Non-pigmented ciliary epithelial cell (primary cell): ENCODE measurements at regions not wholly inside any gene's neighbourhood (a gene's known extent, or its start where the extent isn't known, plus 50 kb on each side); places are given as distances from the start of the nearest gene placed in this dataset.

Source experiments
- DNase-seq: peaks from one replicate; pipeline ENCODE4 v3.0.0-alpha.2; 2010; ENCODE audit warnings: low read depth

- no peak for DNase-seq
Observed at GRCh38 chr2:14344355-14344754, 288.2 kb upstream of the LRATD1 start.

- no peak for DNase-seq
Observed at GRCh38 chr2:14348247-14348646, 284.3 kb upstream of the LRATD1 start.

DNA sequence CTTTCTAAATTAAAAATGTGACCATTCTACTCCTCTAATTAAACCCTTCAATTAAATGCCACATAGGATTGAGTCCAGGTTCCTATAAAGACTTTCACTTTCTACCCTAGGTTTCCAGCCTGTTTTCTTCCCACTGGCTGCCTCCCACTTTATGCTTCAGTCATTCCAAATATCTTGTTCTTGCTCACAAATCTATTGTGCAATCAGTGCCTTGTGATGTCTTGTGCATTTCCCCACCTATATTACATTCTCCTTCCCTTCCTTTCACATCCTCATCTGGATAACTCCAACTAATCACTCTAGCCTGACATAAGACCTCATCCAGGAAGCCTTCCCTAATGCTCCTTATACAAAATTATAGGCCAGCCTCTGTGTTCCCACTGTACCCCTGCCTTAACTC, 281.7 kb upstream of the LRATD1 start:
- no peak for DNase-seq

GRCh38 chr2:14352067-14352466, 280.4 kb upstream of the LRATD1 start:
- DNase-seq: no peak

DNA sequence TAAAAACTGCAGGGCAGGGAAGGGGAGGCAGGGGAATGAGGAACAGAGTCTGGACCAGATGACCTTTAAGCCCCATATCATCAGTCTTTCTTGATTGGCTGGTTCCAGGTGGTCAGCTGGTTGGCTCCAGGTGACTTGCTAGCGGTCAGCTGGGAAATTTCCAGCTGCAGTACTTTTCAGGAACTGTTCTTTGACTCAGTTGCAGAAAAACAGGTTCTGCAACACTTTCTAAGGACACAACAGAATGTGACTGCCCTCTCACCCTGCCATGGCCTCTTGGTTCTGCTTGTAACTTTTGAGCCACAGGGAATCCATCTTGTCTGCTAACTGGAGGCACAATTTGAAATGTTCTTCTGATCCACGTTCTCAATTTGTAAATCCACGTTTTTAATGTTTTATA, 278.3 kb upstream of the LRATD1 start:
- DNase-seq: no peak

GRCh38 chr2:14355102-14355501, 277.4 kb upstream of the LRATD1 start:
- no peak for DNase-seq

DNA sequence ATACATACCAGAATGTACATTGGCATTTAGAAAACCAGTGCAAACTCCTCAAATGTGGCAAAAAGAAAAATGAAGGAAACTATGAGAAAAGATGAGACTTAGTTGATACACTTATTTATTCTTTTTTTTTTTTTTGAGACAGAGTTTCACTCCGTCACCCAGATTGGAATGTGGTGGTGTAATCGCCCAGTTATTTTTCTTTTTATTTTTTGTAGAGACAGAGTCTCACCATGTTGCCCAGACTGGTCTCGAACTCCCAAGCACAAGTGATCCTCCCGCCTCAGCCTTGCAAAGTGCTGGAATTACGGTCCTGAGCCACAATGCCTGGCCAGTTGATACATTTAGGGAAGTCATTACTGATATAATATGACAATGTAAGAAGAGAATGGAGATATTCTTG, 274.2 kb upstream of the LRATD1 start:
- DNase-seq: no peak

DNA sequence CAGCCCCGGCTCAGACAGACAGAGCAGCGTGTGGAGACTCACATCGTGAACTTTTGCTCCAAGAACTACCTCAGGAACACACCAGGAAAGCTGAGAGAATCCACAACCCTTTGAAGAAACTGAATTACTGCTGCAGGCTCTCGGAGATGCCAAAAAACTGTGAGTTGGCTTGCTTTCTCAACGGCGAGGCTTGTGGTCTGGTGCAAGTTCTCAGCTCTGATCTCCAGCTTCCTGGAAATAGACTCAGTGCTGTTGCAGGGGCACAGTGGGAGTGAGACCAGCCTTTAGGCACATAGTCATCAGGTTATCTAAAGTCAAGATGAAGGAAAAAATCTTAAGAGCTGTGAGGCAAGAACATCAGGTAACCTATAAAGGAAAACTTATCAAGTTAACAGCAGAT, 273.7 kb upstream of the LRATD1 start:
- no peak for DNase-seq

- DNase-seq: no peak
Observed at GRCh38 chr2:14363137-14363536, 269.4 kb upstream of the LRATD1 start.

GRCh38 chr2:14363976-14364375, 268.5 kb upstream of the LRATD1 start:
- DNase-seq: no peak

DNA sequence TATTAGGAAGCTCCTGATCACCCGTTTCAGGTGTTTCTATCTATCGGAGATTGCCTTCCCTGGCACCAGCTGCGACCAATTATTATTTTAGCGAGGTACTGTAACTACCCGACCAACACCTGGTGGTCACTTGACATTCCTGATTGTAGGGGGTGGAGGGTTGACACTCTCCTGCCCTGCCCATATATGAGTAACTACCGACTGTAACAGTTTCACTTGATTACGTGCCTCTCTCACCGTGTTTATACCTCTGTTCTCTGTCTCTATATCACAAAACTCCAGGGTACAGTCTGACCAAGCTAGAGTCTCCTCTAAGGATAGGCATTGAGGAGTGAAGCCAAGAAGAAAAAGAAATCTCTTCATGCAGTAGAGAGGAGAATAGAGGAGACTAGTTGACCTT, 268.0 kb upstream of the LRATD1 start:
- no peak for DNase-seq

- no peak for DNase-seq
Observed at GRCh38 chr2:14385043-14385442, 247.5 kb upstream of the LRATD1 start.

- DNase-seq: no peak
Observed at GRCh38 chr2:14387332-14387731, 245.2 kb upstream of the LRATD1 start.

DNA sequence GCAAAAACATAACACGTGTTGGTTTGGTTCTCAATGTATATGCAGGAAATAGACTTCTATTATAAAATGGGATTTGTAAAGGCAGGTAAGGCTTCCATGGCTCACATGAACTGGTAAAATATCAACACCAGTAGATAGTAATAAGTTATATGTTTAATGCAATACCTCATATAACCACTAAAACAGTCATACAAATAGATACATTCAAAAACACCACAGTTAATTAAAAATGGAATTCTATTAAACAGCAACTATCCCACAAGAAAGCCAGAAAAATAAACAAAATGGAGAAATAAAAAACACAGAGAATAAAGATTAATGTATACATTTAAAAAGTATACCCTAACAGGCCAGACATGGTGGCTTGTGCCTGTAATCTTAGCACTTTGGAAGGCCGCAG, 243.8 kb upstream of the LRATD1 start:
- no peak for DNase-seq

GRCh38 chr2:14396533-14397083, 235.9 kb upstream of the LRATD1 start:
- DNase-seq: no peak

- DNase-seq: no peak
Observed at GRCh38 chr2:14398641-14399040, 233.9 kb upstream of the LRATD1 start.

GRCh38 chr2:14401873-14402272, 230.6 kb upstream of the LRATD1 start:
- no peak for DNase-seq

GRCh38 chr2:14408695-14409094, 223.8 kb upstream of the LRATD1 start:
- DNase-seq: no peak

DNA sequence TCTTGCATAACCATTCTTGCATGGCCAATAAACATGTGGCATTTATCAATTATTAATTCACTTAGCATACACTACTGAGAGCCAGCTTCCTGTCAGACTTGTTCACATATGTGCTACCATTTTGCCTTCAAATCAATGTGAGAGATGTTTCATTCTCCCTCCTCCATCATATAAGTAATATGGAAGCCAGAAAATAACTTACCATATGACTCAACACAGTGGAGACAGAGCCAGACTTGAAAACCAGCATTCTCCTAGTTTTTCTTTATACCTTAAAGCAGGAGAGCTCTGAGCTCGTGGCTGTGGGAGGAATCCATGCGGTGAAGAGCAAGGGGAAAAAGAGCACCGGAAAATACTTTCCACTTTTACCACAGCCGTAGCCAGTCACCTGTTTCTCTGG, 215.0 kb upstream of the LRATD1 start:
- DNase-seq: no peak

GRCh38 chr2:14418115-14418514, 214.4 kb upstream of the LRATD1 start:
- DNase-seq: peak; percentile 9

DNA sequence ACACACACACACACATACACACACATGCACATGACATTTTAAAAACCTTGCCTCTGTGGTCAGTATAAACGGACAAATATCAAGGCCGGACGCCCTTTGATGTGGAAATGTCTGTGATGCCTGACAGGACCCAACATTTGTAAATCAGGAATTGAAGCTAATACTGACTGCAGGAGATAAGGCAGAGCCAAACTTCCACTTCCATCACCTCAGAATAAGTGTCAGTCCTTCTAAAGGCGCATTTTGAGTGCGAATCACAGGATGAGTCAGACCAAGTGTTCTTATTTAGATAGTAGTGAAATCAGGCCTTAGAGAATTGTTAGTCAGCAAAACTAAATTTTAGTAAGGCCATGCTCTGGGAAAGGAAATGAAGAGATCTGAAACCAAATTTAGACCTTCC, 211.7 kb upstream of the LRATD1 start:
- DNase-seq: peak; percentile 18

DNA sequence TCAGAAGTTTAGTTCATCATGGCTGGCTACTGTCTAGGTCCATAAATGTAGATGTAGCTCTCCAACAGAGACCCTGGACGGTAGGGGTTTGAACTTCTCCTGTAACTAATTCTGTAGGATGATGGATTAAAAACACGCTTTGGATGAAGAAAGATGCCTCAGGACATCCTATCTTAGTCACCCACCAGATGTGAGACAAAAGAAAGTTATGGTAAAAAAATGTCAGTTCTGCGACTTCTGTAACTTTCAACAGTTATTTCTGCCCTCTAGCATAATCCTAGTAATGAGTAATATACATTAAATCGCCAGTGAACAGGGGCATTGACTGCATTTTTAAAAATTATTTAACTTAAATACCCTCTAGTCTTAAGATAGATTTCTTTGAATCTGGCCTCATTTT, 210.1 kb upstream of the LRATD1 start:
- no peak for DNase-seq

DNA sequence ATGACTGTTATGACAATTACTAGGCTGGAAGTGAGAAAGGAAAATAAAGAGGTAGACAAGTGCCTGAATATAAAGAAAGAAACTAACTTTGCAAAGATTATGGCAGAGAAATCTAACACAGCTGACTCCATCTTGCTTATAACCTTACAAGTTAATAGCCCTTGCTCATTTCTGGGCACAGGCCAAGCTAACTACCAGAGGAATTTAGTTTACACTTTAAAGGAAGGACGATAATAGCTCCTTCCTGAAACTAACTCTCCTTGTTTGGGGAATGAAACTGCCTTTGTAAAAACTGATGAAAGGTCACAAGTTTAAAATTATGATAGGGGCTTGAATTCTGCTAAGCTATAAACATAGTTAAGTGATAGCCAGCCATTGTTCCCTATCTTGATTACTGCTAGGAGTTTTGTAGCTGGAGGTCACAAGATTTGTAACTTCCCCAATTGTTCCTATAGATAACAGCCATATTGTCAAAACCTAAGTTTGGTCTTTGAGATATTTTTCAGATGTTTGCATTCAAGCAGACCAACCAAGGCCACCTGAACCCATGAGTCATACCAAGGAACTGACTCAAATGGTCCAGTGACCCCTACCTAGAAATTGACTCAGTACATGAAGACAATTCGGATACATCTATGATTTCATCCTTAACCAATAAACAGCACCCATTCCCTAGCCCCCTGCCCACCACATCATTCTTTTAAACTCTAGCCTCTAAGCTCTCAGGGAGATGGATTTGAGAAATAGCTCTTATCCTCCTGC, 209.2 kb upstream of the LRATD1 start:
- DNase-seq: no peak
